ENCODE measurements at regions not wholly inside any gene's neighbourhood (a gene's known extent, or its start where the extent isn't known, plus 50 kb on each side); places are given as distances from the start of the nearest gene placed in this dataset.

GRCh38 chr3:193857996-193858395 is 265.0 kb downstream of the OPA1 start:
- TF ChIP-seq, protein P1, sequence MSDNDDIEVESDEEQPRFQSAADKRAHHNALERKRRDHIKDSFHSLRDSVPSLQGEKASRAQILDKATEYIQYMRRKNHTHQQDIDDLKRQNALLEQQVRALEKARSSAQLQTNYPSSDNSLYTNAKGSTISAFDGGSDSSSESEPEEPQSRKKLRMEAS (IDR thresholded peaks at IDR 0.05) = no peak
- TF ChIP-seq, protein P2, sequence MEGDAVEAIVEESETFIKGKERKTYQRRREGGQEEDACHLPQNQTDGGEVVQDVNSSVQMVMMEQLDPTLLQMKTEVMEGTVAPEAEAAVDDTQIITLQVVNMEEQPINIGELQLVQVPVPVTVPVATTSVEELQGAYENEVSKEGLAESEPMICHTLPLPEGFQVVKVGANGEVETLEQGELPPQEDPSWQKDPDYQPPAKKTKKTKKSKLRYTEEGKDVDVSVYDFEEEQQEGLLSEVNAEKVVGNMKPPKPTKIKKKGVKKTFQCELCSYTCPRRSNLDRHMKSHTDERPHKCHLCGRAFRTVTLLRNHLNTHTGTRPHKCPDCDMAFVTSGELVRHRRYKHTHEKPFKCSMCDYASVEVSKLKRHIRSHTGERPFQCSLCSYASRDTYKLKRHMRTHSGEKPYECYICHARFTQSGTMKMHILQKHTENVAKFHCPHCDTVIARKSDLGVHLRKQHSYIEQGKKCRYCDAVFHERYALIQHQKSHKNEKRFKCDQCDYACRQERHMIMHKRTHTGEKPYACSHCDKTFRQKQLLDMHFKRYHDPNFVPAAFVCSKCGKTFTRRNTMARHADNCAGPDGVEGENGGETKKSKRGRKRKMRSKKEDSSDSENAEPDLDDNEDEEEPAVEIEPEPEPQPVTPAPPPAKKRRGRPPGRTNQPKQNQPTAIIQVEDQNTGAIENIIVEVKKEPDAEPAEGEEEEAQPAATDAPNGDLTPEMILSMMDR (IDR thresholded peaks at IDR 0.05; ENCODE audit: control extremely low read depth in 1 of 3, insufficient read depth in 1 of 3, low read depth in 1 of 3, low read length in 3 of 3) = no peak
- no peak for TF ChIP-seq HDAC6 (IDR thresholded peaks at IDR 0.05; ENCODE audit: low read depth, low read length)
- TF ChIP-seq JUN (IDR thresholded peaks at IDR 0.05; ENCODE audit: low read depth, low read length) = no peak
- TF ChIP-seq E2F6 (IDR thresholded peaks at IDR 0.05) = no peak
- TF ChIP-seq CEBPB (IDR thresholded peaks at IDR 0.05; ENCODE audit: low read depth, low read length) = no peak
- TF ChIP-seq EP300 (IDR thresholded peaks at IDR 0.05; ENCODE audit: borderline replicate concordance in 1 of 2, low read depth in 2 of 2, low read length in 2 of 2) = no peak
- no peak for TF ChIP-seq TBP (IDR thresholded peaks at IDR 0.05; ENCODE audit: low read depth, low read length)
- no peak for TF ChIP-seq TAF1 (IDR thresholded peaks at IDR 0.05; ENCODE audit: low read depth, low read length)
- TF ChIP-seq SUZ12 (IDR thresholded peaks at IDR 0.05; ENCODE audit: low read length) = no peak
- TF ChIP-seq PHF8 (conservative IDR thresholded peaks at IDR 0.05; ENCODE audit: low read depth, low read length) = no peak
- TF ChIP-seq POLR2A (IDR thresholded peaks at IDR 0.05; ENCODE audit: control extremely low read depth in 1 of 2, low read depth in 2 of 2, low read length in 2 of 2) = no peak
- no peak for TF ChIP-seq ZNF274 (IDR thresholded peaks at IDR 0.05; ENCODE audit: borderline replicate concordance, extremely low read depth, low read length)

Data from H1 (cell line).